ENCODE measurements at regions not wholly inside any gene's neighbourhood (a gene's known extent, or its start where the extent isn't known, plus 50 kb on each side); places are given as distances from the start of the nearest gene placed in this dataset.
"Not testable (repeated sequence)": the region's sequence is repeated elsewhere in the genome, so short reads cannot be mapped to it uniquely, and the experiment has no call there.

- TF ChIP-seq CTCF (IDR thresholded peaks at IDR 0.05; ENCODE audit: low read length); EZH2 (optimal IDR thresholded peaks at IDR 0.05; ENCODE audit: low read depth, low read length); EZH2phosphoT487 (IDR thresholded peaks at IDR 0.05; ENCODE audit: low read length): not testable (repeated sequence)
These were observed 4222.8 kb upstream of the OR11H1 start for GRCh38 chr22:11305179-11305578.

Measured in MM.1S (cell line).